ENCODE measurements at regions not wholly inside any gene's neighbourhood (a gene's known extent, or its start where the extent isn't known, plus 50 kb on each side); places are given as distances from the start of the nearest gene placed in this dataset.

- TF ChIP-seq CTCF (IDR thresholded peaks at IDR 0.05) (no peak), POLR2A (IDR thresholded peaks at IDR 0.05) (no peak), EP300 (IDR thresholded peaks at IDR 0.05) (no peak)
Observed at GRCh38 chr5:67334373-67334772, 137.8 kb upstream of the CD180 start.
